ENCODE measurements at regions not wholly inside any gene's neighbourhood (a gene's known extent, or its start where the extent isn't known, plus 50 kb on each side); places are given as distances from the start of the nearest gene placed in this dataset.

DNA sequence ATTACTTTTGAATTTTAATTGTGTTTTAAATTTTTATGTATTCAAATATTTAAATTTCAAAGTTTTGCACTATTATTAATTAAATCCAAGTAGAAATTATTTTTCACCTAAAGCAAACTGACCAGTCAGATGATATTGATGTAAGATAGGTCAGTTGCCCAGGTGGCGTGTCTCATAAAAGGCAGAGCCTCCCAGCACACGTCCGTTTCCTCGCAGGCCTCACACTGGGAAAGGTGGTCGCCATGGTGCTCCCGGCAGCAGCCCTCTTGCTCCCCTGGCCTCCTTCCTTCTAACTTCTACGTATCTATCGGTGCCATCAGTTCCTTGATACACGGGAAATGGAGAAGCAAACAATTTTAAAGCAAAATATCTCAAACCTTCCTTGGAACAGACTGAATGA, 516.8 kb downstream of the GALR1 start:
- Histone ChIP-seq H3K4me3 (ENCODE audit: low read length in 2 of 2) (no peak overlapping the region), H3K27me3 (ENCODE audit: control insufficient read depth in 2 of 2, insufficient read depth in 1 of 2, low read length in 1 of 2) (no peaks in the 10 kb centered on the region), H3K27ac (ENCODE audit: low read depth in 1 of 2, low read length in 1 of 2) (no peak overlapping the region), H3K9me3 (ENCODE audit: control insufficient read depth in 2 of 2, insufficient read depth in 1 of 2, low read length in 1 of 2) (no peaks in the 10 kb centered on the region), H3K36me3 (ENCODE audit: control insufficient read depth in 2 of 2, insufficient read depth in 2 of 2, low read length in 1 of 2) (no peaks in the 10 kb centered on the region), H3K4me1 (ENCODE audit: control insufficient read depth in 2 of 2, insufficient read depth in 2 of 2, low read length in 2 of 2) (no peaks in the 10 kb centered on the region)
- 88% methylated on average over 9 of the region's 9 CpGs for WGBS
- no peak for DNase-seq (ENCODE audit: low read depth in 6 of 9, low spot score in 9 of 9)

DNA sequence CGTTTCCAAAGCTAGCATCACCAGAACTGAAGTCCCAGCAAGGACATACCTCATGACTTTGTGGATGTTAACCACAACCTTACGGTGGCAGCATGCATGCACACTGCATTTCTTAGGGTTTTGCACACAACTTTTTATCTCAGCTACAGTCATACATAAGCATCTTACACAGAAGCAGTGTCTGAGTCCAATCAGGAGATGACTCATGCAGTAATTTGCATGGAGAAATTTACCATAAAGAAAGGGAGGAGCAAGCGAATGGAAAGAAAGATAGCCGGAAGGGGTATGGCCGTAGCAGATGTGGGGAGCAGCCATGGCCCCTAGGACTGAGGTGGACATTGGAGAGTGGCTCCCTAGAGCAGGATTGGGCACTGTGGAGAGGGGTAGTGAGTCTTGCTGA, 522.5 kb downstream of the GALR1 start:
- no peaks in the 10 kb centered on the region for H3K9me3 ChIP-seq (ENCODE audit: control insufficient read depth in 2 of 2, insufficient read depth in 1 of 2, low read length in 1 of 2)
- no peaks in the 10 kb centered on the region for H3K27me3 ChIP-seq (ENCODE audit: control insufficient read depth in 2 of 2, insufficient read depth in 1 of 2, low read length in 1 of 2)
- no peaks in the 10 kb centered on the region for H3K36me3 ChIP-seq (ENCODE audit: control insufficient read depth in 2 of 2, insufficient read depth in 2 of 2, low read length in 1 of 2)
- no peaks in the 10 kb centered on the region for H3K4me1 ChIP-seq (ENCODE audit: control insufficient read depth in 2 of 2, insufficient read depth in 2 of 2, low read length in 2 of 2)
- WGBS = 86% methylated on average over 5 of the region's 5 CpGs
- H3K27ac ChIP-seq (ENCODE audit: low read depth in 1 of 2, low read length in 1 of 2) = no peak overlapping the region
- DNase-seq (ENCODE audit: low read depth in 6 of 9, low spot score in 9 of 9) = no peak
- no peak overlapping the region for H3K4me3 ChIP-seq (ENCODE audit: low read length in 2 of 2)

DNA sequence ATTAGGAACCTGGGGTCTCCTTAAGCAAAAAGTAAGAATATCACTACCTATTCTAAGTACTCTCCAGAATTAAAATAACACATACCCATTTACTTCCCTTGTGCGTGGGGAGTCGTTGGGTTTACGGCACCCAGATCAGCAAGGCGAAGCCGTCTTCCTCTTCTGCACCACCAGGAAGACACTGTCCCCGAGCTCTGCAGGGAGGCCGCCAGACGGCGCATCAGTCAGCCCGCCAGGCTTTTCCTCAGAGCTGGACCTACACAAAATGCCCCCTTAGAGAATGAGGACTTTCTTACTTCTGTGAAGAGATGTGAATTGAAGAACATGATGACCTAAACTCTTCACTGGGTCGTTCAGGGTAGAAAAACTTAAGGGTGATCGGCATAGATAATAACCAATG, 526.5 kb downstream of the GALR1 start:
- Histone ChIP-seq H3K9me3 (ENCODE audit: control insufficient read depth in 2 of 2, insufficient read depth in 1 of 2, low read length in 1 of 2) (no peaks in the 10 kb centered on the region), H3K4me3 (ENCODE audit: low read length in 2 of 2) (no peak overlapping the region), H3K36me3 (ENCODE audit: control insufficient read depth in 2 of 2, insufficient read depth in 2 of 2, low read length in 1 of 2) (no peaks in the 10 kb centered on the region), H3K4me1 (ENCODE audit: control insufficient read depth in 2 of 2, insufficient read depth in 2 of 2, low read length in 2 of 2) (no peaks in the 10 kb centered on the region), H3K27me3 (ENCODE audit: control insufficient read depth in 2 of 2, insufficient read depth in 1 of 2, low read length in 1 of 2) (no peaks in the 10 kb centered on the region), H3K27ac (ENCODE audit: low read depth in 1 of 2, low read length in 1 of 2) (no peak overlapping the region)
- DNase-seq (ENCODE audit: low read depth in 6 of 9, low spot score in 9 of 9) = no peak
- WGBS = 92% methylated on average over 12 of the region's 12 CpGs

DNA sequence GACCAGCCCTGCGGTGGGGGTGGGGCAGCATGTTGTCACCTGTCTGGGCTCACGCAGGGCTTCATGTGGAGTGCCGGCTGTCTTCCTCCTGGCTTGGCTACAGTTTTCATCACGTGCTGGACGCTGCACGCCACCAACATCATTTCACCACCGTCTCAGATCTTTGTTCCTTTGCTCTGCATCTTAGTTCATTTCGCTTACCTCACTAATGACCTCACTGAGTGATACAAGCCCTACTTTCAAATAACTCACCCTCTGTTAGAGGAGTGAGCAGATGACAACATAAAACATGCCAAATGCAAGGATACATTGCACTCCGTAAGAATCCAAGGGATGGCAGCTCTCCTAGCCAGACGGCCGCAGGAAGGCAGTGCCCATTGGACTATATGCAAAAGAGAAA, 527.5 kb downstream of the GALR1 start:
- no peak for DNase-seq (ENCODE audit: low read depth in 6 of 9, low spot score in 9 of 9)
- Histone ChIP-seq H3K27me3 (ENCODE audit: control insufficient read depth in 2 of 2, insufficient read depth in 1 of 2, low read length in 1 of 2) (no peaks in the 10 kb centered on the region), H3K4me1 (ENCODE audit: control insufficient read depth in 2 of 2, insufficient read depth in 2 of 2, low read length in 2 of 2) (no peaks in the 10 kb centered on the region), H3K9me3 (ENCODE audit: control insufficient read depth in 2 of 2, insufficient read depth in 1 of 2, low read length in 1 of 2) (no peaks in the 10 kb centered on the region), H3K4me3 (ENCODE audit: low read length in 2 of 2) (no peak overlapping the region), H3K27ac (ENCODE audit: low read depth in 1 of 2, low read length in 1 of 2) (no peak overlapping the region), H3K36me3 (ENCODE audit: control insufficient read depth in 2 of 2, insufficient read depth in 2 of 2, low read length in 1 of 2) (no peaks in the 10 kb centered on the region)
- 91% methylated on average over 11 of the region's 11 CpGs for WGBS

DNA sequence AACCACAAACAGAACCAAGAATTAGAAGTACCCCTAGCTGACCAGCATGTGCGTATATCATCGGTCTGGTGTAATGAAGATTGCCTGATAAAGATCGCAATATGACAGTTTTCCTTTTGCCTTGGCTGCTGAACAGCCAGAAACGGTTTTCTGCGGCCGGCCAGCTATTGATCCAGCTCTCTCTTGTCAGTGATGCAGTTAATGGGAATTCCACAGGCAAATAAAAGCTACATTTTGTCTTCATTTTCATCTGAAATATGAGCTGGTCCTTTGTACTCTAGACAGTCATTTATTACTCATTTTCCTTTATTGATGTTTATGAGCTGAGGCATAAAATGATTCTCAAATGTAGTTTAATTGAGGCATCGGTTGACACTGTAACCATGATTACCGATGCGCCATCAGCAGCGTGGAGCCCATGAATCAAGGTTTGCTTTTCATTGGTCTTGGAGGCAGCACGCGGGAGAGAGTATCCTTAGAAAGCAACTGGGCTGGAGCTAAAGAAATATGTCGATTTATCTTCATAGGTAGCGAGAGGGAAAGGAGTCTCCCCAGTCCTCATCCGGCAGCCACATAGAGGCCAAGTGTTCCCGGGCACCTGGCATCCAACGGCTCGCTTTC, 535.2 kb downstream of the GALR1 start:
- no peak for DNase-seq (ENCODE audit: low read depth in 6 of 9, low spot score in 9 of 9)
- 94% methylated on average over 18 of the region's 18 CpGs for WGBS

DNA sequence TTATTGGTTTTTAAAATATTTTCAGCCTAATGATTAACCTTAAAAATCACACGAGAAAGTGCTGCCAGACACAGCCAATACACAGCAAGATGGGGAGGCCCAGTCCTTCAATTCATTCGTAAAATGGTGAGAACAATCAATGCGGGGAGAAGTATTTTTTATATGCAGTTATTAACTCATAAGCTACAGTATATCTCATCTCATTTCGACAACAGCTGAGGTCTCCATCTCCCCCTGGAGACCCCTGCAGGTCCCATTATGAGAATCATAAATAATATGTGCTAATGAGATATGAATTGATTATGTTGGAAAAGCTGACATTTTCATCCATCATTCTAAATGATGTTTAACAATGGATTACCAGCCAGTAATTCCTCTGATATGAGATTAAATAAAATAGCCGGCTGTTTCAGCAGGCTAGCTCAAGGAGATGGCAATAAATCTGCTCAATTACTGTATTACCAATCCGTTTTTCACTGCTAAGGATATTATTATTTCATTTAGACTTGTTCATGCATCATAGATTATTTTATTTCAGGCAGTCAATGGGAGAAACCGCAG, 535.8 kb downstream of the GALR1 start:
- no peak overlapping the region for H3K4me3 ChIP-seq (ENCODE audit: low read length in 2 of 2)
- no peak overlapping the region for H3K27ac ChIP-seq (ENCODE audit: low read depth in 1 of 2, low read length in 1 of 2)
- no peaks in the 10 kb centered on the region for H3K27me3 ChIP-seq (ENCODE audit: control insufficient read depth in 2 of 2, insufficient read depth in 1 of 2, low read length in 1 of 2)
- WGBS = 87% methylated on average over 7 of the region's 7 CpGs
- no peaks in the 10 kb centered on the region for H3K4me1 ChIP-seq (ENCODE audit: control insufficient read depth in 2 of 2, insufficient read depth in 2 of 2, low read length in 2 of 2)
- no peak for DNase-seq (ENCODE audit: low read depth in 6 of 9, low spot score in 9 of 9)
- no peaks in the 10 kb centered on the region for H3K9me3 ChIP-seq (ENCODE audit: control insufficient read depth in 2 of 2, insufficient read depth in 1 of 2, low read length in 1 of 2)
- no peaks in the 10 kb centered on the region for H3K36me3 ChIP-seq (ENCODE audit: control insufficient read depth in 2 of 2, insufficient read depth in 2 of 2, low read length in 1 of 2)

More for the DNA sequence above, 535.2 kb downstream of the GALR1 start:
- no peaks in the 10 kb centered on the region for H3K4me1 ChIP-seq (ENCODE audit: control insufficient read depth in 2 of 2, insufficient read depth in 2 of 2, low read length in 2 of 2)
- H3K36me3 ChIP-seq (ENCODE audit: control insufficient read depth in 2 of 2, insufficient read depth in 2 of 2, low read length in 1 of 2) = no peaks in the 10 kb centered on the region
- no peak overlapping the region for H3K27ac ChIP-seq (ENCODE audit: low read depth in 1 of 2, low read length in 1 of 2)
- no peak overlapping the region for H3K4me3 ChIP-seq (ENCODE audit: low read length in 2 of 2)
- no peaks in the 10 kb centered on the region for H3K27me3 ChIP-seq (ENCODE audit: control insufficient read depth in 2 of 2, insufficient read depth in 1 of 2, low read length in 1 of 2)
- H3K9me3 ChIP-seq (ENCODE audit: control insufficient read depth in 2 of 2, insufficient read depth in 1 of 2, low read length in 1 of 2) = no peaks in the 10 kb centered on the region

DNA sequence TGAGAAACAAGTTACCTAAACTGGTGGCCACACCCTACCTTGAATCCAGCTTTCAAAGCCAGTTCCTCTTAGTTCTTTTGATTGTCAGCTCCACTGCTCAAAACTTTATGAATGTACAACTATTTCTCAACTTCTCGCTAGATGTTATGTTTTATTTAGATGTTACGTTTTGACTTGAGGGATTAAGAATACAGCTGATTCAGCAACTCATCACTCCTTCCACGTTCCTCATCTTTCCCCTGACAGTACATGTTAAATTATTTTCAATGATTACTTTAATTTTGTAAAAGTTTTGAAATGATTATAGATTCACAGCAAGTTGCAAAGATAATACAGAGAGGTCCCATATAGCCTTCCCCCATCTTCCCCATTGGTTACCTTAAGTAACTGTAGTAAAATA, 553.4 kb downstream of the GALR1 start:
- WGBS = 83% methylated on average over 3 of the region's 3 CpGs
- no peaks in the 10 kb centered on the region for H3K4me1 ChIP-seq (ENCODE audit: control insufficient read depth in 2 of 2, insufficient read depth in 2 of 2, low read length in 2 of 2)
- H3K4me3 ChIP-seq (ENCODE audit: low read length in 2 of 2) = no peak overlapping the region
- no peaks in the 10 kb centered on the region for H3K27me3 ChIP-seq (ENCODE audit: control insufficient read depth in 2 of 2, insufficient read depth in 1 of 2, low read length in 1 of 2)
- H3K36me3 ChIP-seq (ENCODE audit: control insufficient read depth in 2 of 2, insufficient read depth in 2 of 2, low read length in 1 of 2) = no peaks in the 10 kb centered on the region
- no peak for DNase-seq (ENCODE audit: low read depth in 6 of 9, low spot score in 9 of 9)
- H3K9me3 ChIP-seq (ENCODE audit: control insufficient read depth in 2 of 2, insufficient read depth in 1 of 2, low read length in 1 of 2) = no peaks in the 10 kb centered on the region
- H3K27ac ChIP-seq (ENCODE audit: low read depth in 1 of 2, low read length in 1 of 2) = no peak overlapping the region

DNA sequence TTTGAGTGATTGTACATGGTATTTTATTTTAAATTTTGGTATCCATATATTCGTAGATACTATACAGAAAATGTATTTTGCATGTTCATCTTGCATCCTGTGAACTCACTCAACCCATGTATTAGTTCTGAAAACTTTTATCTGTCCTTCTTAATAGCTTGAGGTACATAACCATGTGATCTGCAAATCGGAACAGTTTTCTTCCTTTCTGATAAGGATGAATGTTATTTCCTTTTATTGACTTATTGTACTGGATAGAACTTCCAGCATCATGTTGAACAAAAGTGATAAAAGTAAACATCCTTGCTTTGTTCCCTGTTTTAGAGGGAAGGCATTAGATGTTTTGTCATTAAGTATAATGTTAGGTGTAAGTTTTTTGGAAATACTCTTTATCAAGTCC, 554.7 kb downstream of the GALR1 start:
- Histone ChIP-seq H3K27ac (ENCODE audit: low read depth in 1 of 2, low read length in 1 of 2) (no peak overlapping the region), H3K4me3 (ENCODE audit: low read length in 2 of 2) (no peak overlapping the region), H3K9me3 (ENCODE audit: control insufficient read depth in 2 of 2, insufficient read depth in 1 of 2, low read length in 1 of 2) (no peaks in the 10 kb centered on the region), H3K27me3 (ENCODE audit: control insufficient read depth in 2 of 2, insufficient read depth in 1 of 2, low read length in 1 of 2) (no peaks in the 10 kb centered on the region), H3K36me3 (ENCODE audit: control insufficient read depth in 2 of 2, insufficient read depth in 2 of 2, low read length in 1 of 2) (no peaks in the 10 kb centered on the region), H3K4me1 (ENCODE audit: control insufficient read depth in 2 of 2, insufficient read depth in 2 of 2, low read length in 2 of 2) (no peaks in the 10 kb centered on the region)
- WGBS = 71% methylated on average over 2 of the region's 2 CpGs
- no peak for DNase-seq (ENCODE audit: low read depth in 6 of 9, low spot score in 9 of 9)

DNA sequence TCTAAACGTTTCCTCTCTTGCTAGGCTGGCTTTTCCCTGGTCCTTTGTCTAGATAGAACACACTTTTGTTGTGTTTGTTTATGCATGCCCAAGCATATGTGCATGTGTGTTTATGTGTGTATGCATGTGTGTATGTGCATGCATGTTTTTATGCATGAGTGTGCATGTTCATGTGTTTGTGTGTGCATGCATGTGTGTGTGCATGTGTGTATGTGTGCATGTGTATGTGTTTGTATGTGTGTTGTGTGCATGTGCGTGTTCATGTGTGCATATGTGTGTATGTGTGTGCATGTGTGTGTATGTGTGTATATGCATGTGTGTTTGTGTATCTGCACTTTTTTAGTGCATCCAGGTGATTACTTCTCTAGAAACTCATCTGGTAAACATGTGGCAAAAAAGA, 558.0 kb downstream of the GALR1 start:
- WGBS = 91% methylated on average over 2 of the region's 2 CpGs
- Histone ChIP-seq H3K4me3 (ENCODE audit: low read length in 2 of 2) (no peak overlapping the region), H3K9me3 (ENCODE audit: control insufficient read depth in 2 of 2, insufficient read depth in 1 of 2, low read length in 1 of 2) (no peaks in the 10 kb centered on the region), H3K27me3 (ENCODE audit: control insufficient read depth in 2 of 2, insufficient read depth in 1 of 2, low read length in 1 of 2) (no peaks in the 10 kb centered on the region), H3K27ac (ENCODE audit: low read depth in 1 of 2, low read length in 1 of 2) (no peak overlapping the region), H3K36me3 (ENCODE audit: control insufficient read depth in 2 of 2, insufficient read depth in 2 of 2, low read length in 1 of 2) (no peaks in the 10 kb centered on the region), H3K4me1 (ENCODE audit: control insufficient read depth in 2 of 2, insufficient read depth in 2 of 2, low read length in 2 of 2) (no peaks in the 10 kb centered on the region)
- no peak for DNase-seq (ENCODE audit: low read depth in 6 of 9, low spot score in 9 of 9)

All from thymus (tissue), 11 donors.